ENCODE measurements at regions not wholly inside any gene's neighbourhood (a gene's known extent, or its start where the extent isn't known, plus 50 kb on each side); places are given as distances from the start of the nearest gene placed in this dataset.

DNA sequence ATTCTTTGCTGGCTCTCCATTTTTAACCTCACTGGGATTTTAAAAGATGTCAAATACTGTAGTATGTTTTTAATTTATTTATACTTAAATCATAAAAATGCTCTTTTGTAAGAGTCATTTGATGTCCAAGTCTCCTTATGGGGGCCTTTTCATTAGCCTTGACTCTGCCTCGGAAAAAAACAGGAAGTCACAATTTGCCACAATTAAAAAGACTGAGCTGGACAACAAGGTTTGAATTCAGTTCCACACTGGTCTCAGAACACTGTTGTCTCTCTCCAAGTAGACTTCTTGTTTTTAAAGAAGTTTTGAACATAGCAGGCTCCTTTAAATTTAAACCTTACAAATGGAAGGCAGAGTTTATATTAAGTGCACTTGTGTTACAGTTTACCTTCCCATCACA lies 444.2 kb downstream of the ACTL7B start:
- Histone ChIP-seq H3K36me3 (replicated peaks in 1 of 2) (no peaks in the 10 kb centered on the region), H3K4me1 (replicated peaks in 1 of 2) (no peaks in the 10 kb centered on the region), H3K9me3 (replicated peaks in 1 of 3) (no peaks in the 10 kb centered on the region), H3K27me3 (no peaks in the 10 kb centered on the region), H3K27ac (no peak overlapping the region), H3K4me3 (no peak overlapping the region)
- intact Hi-C loops (cut with DNase I), result no loop called here
- TF ChIP-seq POLR2A (IDR thresholded peaks at IDR 0.05), result no peak
- no peak for TF ChIP-seq CTCF (IDR thresholded peaks at IDR 0.05)
- 46 to 76% (median 51%) methylated on average over 1 of the region's 1 CpG for WGBS, 4 donors
- no peak for DNase-seq

DNA sequence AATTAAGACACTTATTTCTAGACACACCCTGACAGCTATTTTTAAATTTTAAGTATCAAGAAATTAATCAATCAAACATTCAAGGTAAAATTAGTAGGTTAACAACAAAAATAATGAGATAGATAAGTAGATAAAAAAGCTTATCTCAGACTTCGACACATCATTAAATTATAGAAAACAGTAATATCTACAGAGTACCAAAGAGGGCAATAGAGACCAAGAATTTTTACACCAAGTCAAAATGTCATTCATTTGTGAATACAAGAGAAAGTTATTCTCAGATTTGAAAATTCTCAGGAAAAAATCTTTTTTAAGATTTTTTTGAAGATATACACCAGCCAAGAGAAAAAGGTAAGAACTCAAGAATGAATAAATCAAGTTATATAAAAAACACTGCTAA lies 445.6 kb downstream of the ACTL7B start:
- no peak for TF ChIP-seq CTCF (IDR thresholded peaks at IDR 0.05)
- TF ChIP-seq POLR2A (IDR thresholded peaks at IDR 0.05), result no peak
- H3K36me3 ChIP-seq (replicated peaks in 1 of 2), result no peaks in the 10 kb centered on the region
- DNase-seq, result no peak
- H3K4me3 ChIP-seq, result no peak overlapping the region
- H3K9me3 ChIP-seq (replicated peaks in 1 of 3), result no peaks in the 10 kb centered on the region
- intact Hi-C loops (cut with DNase I), result no loop called here
- no peaks in the 10 kb centered on the region for H3K4me1 ChIP-seq (replicated peaks in 1 of 2)
- WGBS, 4 donors, result 47 to 68% (median 62%) methylated on average over 1 of the region's 1 CpG
- no peaks in the 10 kb centered on the region for H3K27me3 ChIP-seq
- no peak overlapping the region for H3K27ac ChIP-seq

DNA sequence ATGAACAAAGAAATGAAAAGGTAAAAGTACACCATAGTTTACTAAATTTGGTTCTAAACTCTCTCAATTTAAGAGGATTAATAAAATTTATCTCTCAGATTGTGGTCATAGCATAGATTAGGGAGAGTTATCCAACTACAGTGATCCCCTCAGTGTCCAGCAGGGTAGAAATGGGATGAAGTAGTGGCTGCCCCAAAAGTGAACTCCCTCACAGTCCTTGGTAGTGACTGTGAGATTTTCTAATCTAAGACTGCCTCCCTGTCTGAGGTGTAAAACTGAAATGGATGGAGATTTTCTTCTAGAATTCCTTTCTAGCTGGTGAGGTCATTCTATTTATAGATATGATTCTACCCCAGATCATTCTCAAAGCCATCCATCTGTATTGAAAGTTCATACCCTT lies 455.5 kb downstream of the ACTL7B start:
- no peak overlapping the region for H3K27ac ChIP-seq
- no peaks in the 10 kb centered on the region for H3K9me3 ChIP-seq (replicated peaks in 1 of 3)
- no peak overlapping the region for H3K4me3 ChIP-seq
- TF ChIP-seq POLR2A (IDR thresholded peaks at IDR 0.05) (no peak), CTCF (IDR thresholded peaks at IDR 0.05) (no peak)
- no peaks in the 10 kb centered on the region for H3K4me1 ChIP-seq (replicated peaks in 1 of 2)
- DNase-seq, result no peak
- peaks cover 4% of the 10 kb centered on the region for H3K27me3 ChIP-seq
- intact Hi-C loops (cut with DNase I), result no loop called here
- H3K36me3 ChIP-seq (replicated peaks in 1 of 2), result no peaks in the 10 kb centered on the region

GRCh38 chr9:108399851-108400250 lies 455.9 kb downstream of the ACTL7B start:
- TF ChIP-seq POLR2A (IDR thresholded peaks at IDR 0.05) (no peak), CTCF (IDR thresholded peaks at IDR 0.05) (no peak)
- no peak overlapping the region for H3K27ac ChIP-seq
- intact Hi-C loops (cut with DNase I), result no loop called here
- H3K4me1 ChIP-seq (replicated peaks in 1 of 2), result no peaks in the 10 kb centered on the region
- H3K9me3 ChIP-seq (replicated peaks in 1 of 3), result no peaks in the 10 kb centered on the region
- WGBS, 4 donors, result 87 to 97% (median 95%) methylated on average over 2 of the region's 2 CpGs
- no peaks in the 10 kb centered on the region for H3K36me3 ChIP-seq (replicated peaks in 1 of 2)
- H3K4me3 ChIP-seq, result no peak overlapping the region
- H3K27me3 ChIP-seq, result peaks cover 4% of the 10 kb centered on the region
- no peak for DNase-seq

Measured in adrenal gland (tissue), 9 donors.